ENCODE measurements at regions not wholly inside any gene's neighbourhood (a gene's known extent, or its start where the extent isn't known, plus 50 kb on each side); places are given as distances from the start of the nearest gene placed in this dataset.

DNA sequence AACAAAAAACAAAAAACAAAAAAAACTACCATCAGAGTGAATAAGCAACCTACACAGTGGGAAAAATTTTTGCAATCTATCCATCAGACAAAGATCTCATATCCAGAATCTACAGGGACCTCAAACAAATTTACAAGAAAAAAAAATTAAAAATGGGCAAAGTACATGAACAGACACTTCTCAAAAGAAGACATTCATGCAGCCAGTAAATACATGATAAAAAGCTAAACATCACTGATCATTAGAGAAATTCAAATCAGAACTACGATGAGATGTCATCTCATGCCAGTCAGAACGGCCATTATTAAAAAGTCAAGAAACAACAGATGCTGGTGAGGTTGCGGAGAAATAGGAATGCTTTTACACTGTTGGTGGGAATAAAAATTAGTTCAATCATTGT, 466.5 kb upstream of the ATXN7L3B start:
- TF ChIP-seq, protein P1, sequence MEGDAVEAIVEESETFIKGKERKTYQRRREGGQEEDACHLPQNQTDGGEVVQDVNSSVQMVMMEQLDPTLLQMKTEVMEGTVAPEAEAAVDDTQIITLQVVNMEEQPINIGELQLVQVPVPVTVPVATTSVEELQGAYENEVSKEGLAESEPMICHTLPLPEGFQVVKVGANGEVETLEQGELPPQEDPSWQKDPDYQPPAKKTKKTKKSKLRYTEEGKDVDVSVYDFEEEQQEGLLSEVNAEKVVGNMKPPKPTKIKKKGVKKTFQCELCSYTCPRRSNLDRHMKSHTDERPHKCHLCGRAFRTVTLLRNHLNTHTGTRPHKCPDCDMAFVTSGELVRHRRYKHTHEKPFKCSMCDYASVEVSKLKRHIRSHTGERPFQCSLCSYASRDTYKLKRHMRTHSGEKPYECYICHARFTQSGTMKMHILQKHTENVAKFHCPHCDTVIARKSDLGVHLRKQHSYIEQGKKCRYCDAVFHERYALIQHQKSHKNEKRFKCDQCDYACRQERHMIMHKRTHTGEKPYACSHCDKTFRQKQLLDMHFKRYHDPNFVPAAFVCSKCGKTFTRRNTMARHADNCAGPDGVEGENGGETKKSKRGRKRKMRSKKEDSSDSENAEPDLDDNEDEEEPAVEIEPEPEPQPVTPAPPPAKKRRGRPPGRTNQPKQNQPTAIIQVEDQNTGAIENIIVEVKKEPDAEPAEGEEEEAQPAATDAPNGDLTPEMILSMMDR (optimal IDR thresholded peaks at IDR 0.05 in 1 of 3, IDR thresholded peaks at IDR 0.05 in 1 of 3, conservative IDR thresholded peaks at IDR 0.05 in 1 of 3; ENCODE audit: extremely low read depth in 1 of 3, insufficient read depth in 2 of 3, low read length in 3 of 3): no peak
- no peak for TF ChIP-seq EZH2 (IDR thresholded peaks at IDR 0.05; ENCODE audit: low read length)

Data from keratinocyte (primary cell).